HG02610 (cell line): ENCODE measurements at regions not wholly inside any gene's neighbourhood (a gene's known extent, or its start where the extent isn't known, plus 50 kb on each side); places are given as distances from the start of the nearest gene placed in this dataset.

Experiments used
- ATAC-seq: cut with Tn5 transposase; IDR thresholded peaks from one replicate; pipeline ENCODE4 v1.9.1; 2021; ENCODE audit warnings: mild to moderate bottlenecking, moderate library complexity; ENCODE audit not compliant: unreplicated experiment

DNA sequence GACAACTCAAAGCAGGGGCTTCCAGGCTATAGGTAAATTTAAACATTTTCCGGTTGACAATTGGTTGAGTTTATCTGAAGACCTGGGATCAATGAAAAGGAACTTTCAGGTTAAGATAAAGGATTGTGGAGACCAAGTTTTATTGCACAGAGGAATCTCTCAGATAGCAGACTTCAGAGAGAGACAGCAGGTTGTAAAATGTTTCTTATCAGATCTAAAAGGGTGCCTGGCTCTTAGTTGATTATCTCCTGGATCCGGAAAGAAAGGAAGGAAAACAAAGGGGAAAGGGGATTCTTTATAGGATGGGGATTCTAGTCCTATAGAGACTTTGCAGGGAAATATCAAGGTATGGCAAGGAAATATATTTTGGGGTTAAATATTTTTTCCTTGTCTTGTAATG, 951.3 kb upstream of the SEMA6D start:
- no peak for ATAC-seq

DNA sequence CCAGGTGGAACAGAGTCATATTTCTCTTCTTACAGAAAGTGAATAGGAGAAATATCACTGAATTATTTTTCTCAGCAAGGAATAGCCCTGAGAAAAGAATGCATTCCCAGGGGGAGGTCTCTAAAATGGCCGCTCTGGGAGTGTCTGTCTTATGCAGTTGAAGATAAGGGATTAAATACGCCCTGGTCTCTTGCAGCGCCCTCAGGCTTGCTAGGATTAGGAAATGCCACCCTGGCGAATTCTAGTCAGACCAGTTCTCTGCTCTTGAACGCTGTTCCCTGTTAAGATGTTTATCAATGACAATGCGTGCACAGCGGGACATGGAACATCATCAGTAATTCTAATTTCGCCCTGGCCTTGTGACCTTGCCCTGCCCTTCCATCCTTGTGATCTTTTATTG, 949.0 kb upstream of the SEMA6D start:
- ATAC-seq, result no peak

DNA sequence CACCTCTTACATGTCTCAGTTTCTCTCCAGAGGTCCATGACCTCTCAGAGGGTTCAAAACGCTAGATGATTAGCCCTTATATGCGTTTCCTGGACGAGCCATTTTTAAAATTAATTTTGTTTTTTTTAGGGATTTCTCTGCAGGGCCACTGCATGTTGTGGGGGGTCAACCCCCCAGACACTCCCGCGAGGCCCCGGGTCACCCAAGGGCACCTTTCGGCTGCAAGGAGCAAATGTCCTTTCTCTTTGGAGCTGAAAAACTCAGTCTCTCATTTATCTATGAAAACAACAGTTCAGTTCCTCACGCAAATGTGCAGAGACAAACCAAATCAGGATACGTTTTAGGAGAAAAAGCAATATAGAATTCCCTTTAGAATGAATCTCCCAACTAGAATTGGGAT, 944.3 kb upstream of the SEMA6D start:
- no peak for ATAC-seq

DNA sequence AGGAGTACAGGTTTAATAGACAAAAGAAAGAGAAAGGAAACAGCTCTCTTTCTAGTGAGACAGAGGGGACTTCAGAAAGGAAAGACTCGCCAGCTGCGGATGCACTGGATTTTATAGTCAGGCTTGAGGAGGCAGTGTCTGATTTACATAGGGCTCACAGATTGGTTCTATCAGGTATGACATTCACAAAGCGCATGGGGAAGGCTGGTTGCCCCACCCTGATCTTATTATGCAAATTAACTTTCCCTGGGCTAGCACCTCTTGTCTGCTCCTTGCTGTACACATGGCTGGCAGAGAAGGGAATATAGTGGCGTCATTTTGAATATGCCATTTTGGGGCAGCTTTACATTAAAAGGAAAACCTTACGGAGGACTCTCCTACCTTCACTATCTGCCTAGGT, 938.4 kb upstream of the SEMA6D start:
- ATAC-seq, result no peak

DNA sequence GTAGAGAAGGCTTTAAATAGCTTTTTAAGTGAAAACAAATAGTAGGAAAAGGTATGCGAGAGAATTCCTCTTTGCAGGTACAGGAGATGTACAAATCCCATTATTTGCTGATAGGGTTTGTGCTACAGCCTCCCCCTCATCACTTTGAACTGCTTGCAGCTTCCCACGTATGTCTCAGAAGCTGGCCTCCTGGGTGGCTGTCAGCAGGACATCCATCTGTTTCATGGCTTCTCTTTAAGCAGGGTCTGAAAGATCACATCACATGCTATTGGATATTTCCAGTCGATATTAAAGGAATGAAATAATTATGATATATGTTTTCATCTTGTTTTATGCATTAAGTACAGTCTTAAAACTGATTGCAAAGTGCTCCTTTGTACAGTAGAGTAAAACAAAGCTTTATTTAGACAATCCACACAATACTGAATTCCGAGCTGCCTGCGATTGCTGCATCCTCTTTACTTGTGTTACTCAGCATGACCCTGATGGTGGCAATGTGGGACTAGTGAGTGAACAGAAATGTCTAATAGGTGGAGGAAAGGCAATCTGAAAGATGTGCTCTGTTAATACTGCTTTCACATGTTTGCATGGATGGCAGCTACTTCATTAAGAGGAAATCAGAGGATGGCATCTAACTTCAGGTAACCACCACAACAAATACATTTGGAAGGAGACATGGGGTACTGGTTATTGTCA, 930.6 kb upstream of the SEMA6D start:
- no peak for ATAC-seq

DNA sequence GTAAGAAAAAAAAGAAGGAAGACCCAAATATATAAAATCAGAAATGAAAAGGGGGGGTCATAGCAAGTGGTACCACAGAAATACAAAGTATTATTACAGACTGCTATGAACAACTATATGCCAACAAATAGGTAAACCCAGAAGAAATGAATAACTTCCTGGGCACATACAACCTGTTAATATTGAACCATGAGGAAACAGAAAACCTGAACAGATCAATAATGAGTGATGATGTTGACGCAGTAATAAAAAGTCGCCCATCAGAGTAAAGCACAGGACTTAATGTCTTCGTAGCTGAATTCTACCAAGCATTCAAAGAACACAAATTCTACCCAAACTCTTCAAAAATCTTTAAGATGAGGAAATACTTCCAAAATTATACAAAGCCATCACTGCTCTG, 921.6 kb upstream of the SEMA6D start:
- ATAC-seq, result no peak

DNA sequence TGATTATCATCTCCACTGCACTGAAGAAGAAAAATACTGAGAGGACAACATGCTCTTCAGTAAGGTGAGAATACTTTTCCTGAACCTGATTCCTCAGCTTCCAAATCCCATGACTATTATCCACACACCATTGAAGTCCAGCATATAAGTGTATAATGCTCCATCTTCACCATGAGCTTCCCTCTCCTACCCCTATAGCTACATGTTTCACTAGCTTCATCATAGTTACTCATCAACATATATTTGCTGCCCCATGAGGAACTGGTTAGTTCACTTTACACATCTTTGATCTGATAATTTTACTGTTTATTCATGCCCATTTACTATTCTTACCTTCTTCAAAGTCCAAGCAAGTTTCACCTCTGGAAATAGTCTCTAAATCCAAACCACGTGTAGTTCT, 908.5 kb upstream of the SEMA6D start:
- ATAC-seq, result no peak

DNA sequence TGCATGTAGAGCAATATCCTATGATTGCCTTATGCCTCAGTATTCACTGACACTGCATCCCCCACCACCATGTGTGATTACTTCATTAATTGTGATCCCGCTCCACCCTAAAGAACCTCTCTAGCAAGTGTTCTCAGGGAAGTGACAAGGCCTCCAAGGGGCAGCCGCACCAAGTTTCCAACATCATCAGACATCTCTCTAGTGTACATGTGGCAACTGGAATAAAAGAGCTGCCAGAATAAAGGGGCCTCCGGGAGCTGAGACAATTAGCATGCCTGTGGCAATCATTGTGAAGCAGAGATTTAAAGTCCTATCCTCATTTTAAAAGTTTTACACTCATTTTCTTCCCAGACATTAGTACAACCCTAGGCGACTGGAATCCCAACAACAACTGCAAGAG, 902.1 kb upstream of the SEMA6D start:
- ATAC-seq, result no peak

DNA sequence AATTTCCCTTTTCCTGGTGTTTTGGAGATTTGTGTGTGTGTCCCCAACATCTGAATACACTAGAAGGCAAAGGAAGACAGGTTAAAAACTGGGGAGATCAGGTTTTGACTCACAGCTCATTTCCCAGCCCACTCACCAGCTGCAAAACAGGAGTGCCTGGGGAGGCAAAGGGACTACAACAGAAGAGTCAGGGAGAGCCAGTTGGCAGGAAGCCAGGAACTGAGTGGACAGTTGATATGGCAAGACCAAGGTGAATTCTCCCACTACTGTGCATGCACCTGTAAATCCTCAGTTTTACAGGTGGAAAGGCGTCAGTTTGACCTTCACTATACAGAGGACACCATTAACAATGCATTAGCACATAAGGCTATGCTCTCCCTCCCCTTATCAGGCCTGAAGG, 901.5 kb upstream of the SEMA6D start:
- no peak for ATAC-seq

DNA sequence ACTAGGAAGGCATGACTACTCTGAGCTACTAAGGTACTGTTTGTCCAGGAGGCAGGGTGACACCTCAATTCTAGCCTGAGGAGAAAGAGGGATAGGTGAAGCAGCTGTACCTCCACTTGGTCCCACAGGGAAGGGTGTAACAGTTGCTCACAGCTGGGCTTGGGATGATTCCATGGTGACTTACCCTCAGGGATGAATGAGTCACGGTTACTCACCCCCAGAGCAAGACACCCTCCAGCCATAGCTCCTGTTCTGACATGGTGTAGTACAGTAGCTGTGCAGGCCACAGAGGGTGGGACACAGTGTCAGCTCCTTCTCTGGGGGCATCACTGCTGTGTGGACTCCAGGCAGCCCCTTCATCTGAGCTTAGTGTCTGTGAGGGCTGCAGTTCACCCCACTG, 868.6 kb upstream of the SEMA6D start:
- no peak for ATAC-seq

DNA sequence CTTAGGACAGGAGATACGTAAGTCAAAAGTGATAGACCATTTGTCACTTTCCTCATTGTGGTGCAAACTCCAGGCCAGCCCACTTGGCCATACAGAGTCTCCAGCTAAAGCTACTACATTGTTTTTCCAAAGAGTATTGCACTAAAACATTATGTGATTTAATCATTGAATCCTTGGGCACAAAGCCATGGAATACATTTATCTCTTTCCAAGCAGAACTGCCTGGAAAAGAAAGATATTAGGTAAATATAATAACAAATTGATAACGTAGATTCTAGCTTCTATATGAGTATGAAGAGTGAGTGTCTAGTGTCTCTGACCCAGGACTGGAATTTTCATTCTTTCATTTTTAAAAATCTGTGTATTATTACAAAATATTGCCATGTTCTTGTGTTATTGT, 863.7 kb upstream of the SEMA6D start:
- no peak for ATAC-seq

DNA sequence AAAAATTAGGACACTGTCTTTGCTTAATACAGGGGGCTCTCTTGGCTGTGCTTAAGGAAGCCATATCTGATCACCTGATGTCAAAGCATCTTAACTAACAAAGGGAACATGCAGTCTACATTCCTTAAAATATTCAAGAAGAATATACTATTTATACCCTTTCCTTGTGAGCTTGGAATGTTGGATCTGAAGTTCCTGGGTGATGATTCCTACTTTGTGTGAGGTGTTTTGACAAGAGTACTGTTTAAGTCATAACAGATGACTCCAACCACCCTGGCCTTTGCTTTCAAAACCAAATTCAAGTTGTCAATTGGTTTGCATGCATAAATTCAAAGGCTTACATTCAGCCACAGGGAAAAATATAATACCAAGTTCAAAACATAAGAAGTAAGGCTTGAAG, 862.7 kb upstream of the SEMA6D start:
- no peak for ATAC-seq

DNA sequence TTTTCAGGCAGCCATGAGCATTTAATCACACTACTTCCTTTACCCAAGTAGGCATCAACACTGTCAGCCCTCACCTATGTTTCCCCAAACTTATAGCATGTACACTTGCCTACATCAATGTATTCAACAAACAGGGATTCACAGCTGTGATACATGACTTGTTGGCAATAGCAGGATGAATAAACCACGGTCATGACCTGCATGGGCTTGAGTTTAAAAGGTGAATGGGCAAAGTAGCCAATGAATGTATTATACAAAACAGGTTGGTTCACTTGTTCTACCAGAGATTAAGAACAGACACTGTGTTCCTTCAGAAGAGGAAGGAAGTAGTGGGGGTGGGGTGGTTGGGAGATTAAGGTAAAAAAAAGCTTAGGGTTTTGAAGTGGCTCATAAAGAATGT, 861.9 kb upstream of the SEMA6D start:
- no peak for ATAC-seq

DNA sequence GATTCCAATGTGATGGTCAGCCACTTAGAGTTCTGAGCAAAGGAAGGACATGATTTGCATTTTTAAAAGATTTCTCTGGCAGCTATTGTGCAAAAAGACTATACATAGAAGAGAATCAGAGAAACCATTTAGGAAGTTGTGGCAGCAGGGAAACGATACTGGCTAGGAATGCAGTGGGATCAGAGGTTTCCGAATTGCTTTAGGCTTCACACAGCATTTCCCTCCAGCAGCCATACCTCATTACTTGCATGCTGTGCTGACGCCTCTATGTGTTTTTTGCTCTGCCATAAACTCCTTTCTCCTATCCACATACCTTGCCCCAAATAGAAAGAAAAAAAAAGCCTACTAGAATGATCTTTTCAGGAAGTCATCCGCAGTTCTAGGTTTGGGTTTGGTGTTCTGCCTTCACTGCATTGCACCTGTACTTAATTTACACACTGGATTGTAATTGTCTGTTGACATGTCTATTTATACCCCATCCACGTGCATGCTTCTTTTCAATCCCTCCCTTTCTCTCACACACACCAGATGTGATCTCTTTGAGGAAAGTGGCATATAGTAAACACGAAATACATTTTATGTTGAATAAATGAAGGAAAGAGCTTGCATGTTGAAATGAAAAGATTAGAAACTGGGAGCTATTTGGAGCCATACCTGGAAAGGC, 860.3 kb upstream of the SEMA6D start:
- ATAC-seq, result no peak

DNA sequence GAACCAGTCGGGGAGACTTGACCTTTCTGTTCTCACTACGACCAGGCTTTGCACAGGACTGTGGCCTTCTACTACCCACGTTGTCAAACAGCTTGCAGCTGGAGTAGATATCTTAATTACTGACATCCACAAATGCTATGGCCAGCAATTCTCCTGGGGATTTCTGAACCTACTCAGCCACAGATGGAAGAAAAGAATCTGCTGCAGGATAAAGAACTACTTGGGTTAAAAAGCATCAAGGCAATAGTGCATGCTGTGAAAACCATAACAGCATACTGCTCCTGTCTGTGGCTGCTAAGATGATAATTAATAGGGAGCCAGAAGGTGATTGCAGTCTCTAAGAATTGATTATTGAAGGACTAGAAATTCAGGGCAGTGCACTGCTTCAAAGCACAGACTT, 859.2 kb upstream of the SEMA6D start:
- ATAC-seq, result no peak

DNA sequence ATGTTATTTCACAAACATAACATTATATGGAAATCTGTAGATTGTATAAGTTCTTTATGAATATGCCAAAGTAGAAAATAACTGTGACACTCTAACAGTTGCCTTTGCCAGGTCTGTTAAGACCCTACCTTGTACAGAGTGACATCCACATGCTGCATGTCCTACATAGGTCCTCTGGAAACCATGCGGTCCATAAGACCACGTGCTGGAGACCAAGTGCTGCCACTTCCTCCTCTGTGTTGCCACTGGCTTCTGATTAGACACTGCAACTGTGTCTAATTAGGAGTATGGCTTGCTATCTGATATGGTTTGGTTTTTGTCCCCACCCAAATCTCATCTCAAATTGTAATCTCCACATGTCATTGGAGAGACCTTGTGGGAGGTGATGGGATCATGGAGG, 855.5 kb upstream of the SEMA6D start:
- ATAC-seq, result no peak

DNA sequence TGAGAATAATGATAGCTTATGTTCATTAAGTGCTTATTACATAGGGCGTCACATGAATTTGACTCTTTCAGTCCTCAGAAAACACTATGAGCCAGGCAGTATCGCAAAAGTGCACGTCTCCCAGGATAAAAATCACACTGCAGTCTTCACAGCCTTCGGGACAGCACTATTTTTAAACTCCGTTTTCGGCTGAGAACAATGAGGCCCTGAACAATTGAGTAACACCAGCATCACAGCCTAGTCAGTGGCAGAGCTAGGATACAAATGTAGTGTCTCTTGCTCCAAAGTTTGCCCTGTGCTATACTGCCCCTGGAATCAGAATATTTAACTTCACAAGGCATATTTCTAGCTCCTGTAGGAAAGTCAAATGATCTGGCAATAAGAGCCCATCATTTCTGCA, 852.1 kb upstream of the SEMA6D start:
- ATAC-seq, result no peak

DNA sequence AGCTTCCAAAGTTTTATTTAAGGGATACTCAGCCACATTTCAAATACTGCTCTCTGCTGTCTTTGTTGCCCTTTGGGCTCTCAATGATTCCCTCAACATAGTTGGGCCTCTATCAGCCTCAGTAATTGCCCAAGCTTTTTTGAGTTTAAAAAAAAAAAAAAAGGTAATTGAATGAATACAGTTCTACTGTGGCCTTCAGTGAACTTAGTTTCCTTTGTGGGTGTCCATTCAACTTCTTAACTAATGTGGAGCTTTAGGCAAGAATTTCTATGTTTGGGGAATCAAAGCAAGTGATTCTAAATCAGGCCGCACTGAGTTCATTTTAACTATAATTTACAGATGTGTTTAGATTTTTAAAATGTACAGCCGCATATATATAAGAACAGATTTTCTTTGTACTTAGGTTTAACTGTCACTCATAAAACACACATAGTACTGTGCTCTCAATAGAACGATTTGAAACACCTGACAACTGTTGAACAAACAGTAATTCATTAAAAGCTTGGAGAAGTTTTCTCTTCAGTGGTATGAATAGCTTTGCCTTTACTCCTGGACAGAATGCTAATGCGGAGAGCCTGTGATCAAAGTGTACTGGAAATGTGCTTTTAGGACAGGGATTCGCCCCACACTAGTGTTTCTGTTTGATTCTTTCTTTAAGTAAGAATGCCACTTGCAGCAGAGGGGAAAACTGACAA, 844.9 kb upstream of the SEMA6D start:
- no peak for ATAC-seq

DNA sequence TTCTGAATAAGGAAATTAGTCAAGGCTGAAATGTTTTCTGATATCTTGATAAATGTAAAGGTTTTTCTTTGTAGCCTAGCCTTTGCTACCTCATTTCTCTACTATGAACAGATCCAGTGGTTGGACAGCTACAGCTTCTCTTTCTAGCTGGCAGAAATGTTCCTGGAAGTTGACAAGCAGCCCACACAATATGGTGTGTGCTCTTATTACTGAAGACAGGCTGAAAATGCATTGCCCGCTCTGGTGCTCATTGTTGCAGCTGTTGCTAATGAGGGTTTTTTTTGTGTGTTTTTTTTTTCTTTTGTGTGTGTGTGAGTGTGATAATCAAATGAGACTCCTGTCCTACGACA, 844.3 kb upstream of the SEMA6D start:
- no peak for ATAC-seq

DNA sequence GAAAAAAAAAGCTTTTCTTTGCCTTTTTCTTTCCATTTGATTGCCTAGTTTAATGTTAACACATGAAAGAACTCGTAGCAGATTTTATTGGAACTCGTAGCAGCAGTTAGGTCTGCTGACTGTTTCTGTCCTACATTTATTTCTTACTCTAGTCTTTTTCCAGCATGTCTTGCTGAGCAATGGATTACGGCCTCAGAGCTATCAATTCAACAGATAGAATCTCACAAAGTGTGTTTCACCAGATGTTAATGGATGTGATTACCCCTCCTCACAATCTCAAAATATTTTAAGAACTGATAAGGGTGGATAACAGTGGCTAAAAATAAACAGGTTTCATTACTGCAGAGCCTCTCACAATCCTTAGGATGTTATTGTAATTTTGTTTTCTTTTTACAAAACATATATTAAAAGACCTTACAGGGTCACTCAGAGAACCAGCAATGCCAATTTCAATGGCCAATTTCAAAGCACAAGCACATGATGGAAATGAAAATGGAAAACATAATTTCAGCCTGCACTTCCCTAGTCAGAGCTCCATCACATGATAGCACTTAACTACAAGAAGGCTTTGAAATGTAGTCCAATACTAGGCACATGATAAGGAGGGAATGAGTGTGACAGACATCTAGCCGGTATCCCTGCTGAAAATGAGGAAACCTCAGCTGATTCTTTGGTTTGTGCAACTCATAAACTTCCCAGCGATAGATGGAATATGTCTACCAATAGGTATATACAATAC, 838.1 kb upstream of the SEMA6D start:
- no peak for ATAC-seq

DNA sequence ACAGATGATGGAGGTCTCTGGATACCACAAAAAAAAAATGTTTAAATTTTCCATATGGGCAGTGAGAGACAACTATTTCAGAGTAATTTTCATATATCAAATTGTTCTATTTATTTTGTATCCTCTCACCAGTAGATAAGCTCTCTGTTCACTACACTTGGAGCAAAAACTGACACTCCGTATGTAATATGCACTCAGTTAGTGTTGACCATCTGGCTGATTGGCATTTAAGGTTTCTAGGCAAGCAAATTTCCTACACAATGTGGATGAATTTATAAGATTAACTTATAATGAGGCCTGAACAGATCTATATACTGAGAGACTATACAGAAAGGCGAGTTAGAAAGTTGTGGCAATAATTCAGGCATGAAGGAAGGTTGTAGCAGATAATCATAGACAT, 836.5 kb upstream of the SEMA6D start:
- no peak for ATAC-seq

DNA sequence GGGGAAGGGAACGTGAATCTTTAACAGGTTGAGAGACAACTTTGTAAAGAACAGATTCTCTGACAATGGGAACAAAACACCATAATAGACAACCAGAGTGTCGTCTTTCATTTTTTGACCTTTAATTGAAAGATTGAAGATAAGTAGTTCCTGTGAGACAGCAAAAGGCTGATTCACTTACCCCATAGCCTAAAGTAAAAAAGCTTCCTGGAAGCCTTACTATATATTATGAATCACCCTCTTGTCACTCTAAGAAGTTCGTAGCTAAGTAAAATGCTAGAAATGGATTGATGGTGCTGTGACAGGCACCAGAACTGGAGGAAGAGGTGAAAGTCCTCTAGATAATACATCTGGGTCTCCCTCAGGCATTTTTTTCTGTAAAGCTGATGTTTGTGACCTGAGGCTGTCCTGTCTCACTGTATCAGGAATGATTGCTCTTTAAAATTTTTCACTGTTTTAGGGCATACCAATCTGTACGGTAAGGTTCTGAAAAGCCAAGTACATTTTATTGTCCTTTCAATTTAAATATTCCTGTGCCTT, 824.6 kb upstream of the SEMA6D start:
- no peak for ATAC-seq
